Stimulated activated naive CD4-positive, alpha-beta T cell treated with Interleukin-2 at 50 U/mL for 16 hours (primary cell): ENCODE measurements at regions not wholly inside any gene's neighbourhood (a gene's known extent, or its start where the extent isn't known, plus 50 kb on each side); places are given as distances from the start of the nearest gene placed in this dataset.
"Not testable (repeated sequence)": the region's sequence is repeated elsewhere in the genome, so short reads cannot be mapped to it uniquely, and the experiment has no call there.

Experiments
- DNase-seq: peaks from one replicate; lab custom pipeline; 2025; lab: John Stamatoyannopoulos, UW

GRCh38 chr6:154637392-154637791 is 95.8 kb upstream of the SCAF8 start:
- DNase-seq: no peak

GRCh38 chr6:154638369-154638768 is 94.8 kb upstream of the SCAF8 start:
- no peak for DNase-seq

GRCh38 chr6:154639196-154639595 is 94.0 kb upstream of the SCAF8 start:
- not testable (repeated sequence) for DNase-seq

GRCh38 chr6:154648188-154648887 is 84.9 kb upstream of the SCAF8 start:
- DNase-seq: no peak

- no peak for DNase-seq
These were observed 84.4 kb upstream of the SCAF8 start for GRCh38 chr6:154648888-154649205.

- DNase-seq: no peak
These were observed 83.5 kb upstream of the SCAF8 start for GRCh38 chr6:154649721-154650120.

GRCh38 chr6:154650351-154650750 is 82.9 kb upstream of the SCAF8 start:
- no peak for DNase-seq

GRCh38 chr6:154651656-154652055 is 81.6 kb upstream of the SCAF8 start:
- DNase-seq: no peak

- DNase-seq: no peak
These were observed 79.8 kb upstream of the SCAF8 start for GRCh38 chr6:154653385-154653784.

- no peak for DNase-seq
These were observed 79.4 kb upstream of the SCAF8 start for GRCh38 chr6:154653853-154654252.

- no peak for DNase-seq
These were observed 76.6 kb upstream of the SCAF8 start for GRCh38 chr6:154656660-154657059.

- DNase-seq: no peak
These were observed 71.4 kb upstream of the SCAF8 start for GRCh38 chr6:154661768-154662167.

- DNase-seq: no peak
These were observed 68.9 kb upstream of the SCAF8 start for GRCh38 chr6:154664287-154664686.

GRCh38 chr6:154668156-154668555 is 65.1 kb upstream of the SCAF8 start:
- no peak for DNase-seq

- DNase-seq: no peak
These were observed 61.1 kb upstream of the SCAF8 start for GRCh38 chr6:154672086-154672485.

GRCh38 chr6:154673919-154674318 is 59.3 kb upstream of the SCAF8 start:
- no peak for DNase-seq

- DNase-seq: peak; percentile 82
These were observed 57.6 kb upstream of the SCAF8 start for GRCh38 chr6:154675602-154676088.

GRCh38 chr6:154682633-154683125 is 50.5 kb upstream of the SCAF8 start:
- DNase-seq: no peak
